Activated T-cell treated with anti-CD3 and anti-CD28 coated beads, Interleukin-2, amount 50 U/mL, for 48 hours (primary cell): ENCODE measurements at regions not wholly inside any gene's neighbourhood (a gene's known extent, or its start where the extent isn't known, plus 50 kb on each side); places are given as distances from the start of the nearest gene placed in this dataset.
"Not testable (repeated sequence)": the region's sequence is repeated elsewhere in the genome, so short reads cannot be mapped to it uniquely, and the experiment has no call there.

ENCODE experiments used
- DNase-seq, 2 experiments: peaks; one replicate each; pipeline ENCODE4 v3.0.0-alpha.2; 2020

DNA sequence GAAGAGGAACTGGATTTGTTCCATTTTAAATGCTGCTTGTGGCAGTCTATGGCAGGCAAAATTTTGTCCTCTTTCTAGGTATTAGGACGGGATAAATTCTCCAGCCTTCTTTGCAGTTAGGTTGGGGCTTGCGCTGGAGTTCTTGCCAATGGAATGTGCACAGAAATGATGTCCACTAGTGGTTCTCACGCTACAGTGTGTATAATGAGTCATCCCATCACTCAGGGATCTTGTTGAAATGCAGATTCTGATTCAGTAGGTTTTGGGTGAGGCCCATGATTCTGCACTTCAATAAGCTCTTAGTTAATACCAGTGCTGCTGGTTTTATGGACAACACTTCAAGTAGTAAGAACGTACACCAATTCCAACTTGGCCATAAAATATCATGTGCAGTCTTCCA is 317.6 kb upstream of the KLF4 start:
- no peak for DNase-seq

DNA sequence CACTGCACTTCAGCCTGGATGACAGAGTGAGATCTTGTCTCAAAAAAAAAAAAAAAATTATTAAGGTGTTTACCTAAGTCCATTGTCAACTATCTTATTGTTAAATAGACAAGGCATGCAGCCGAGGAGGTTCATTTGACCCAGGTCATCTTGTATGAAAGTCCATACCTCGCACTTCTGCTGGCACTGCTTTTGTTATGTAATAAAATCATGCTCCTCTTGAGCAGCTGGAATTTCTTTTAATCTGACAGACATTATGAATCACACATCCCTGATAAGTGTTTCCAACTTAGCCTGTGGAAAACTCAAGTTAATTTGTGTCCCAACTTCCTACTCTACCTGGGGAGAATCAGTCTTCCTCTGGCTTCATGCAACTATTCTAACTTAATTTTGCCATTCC is 315.6 kb upstream of the KLF4 start:
- no peak for DNase-seq

DNA sequence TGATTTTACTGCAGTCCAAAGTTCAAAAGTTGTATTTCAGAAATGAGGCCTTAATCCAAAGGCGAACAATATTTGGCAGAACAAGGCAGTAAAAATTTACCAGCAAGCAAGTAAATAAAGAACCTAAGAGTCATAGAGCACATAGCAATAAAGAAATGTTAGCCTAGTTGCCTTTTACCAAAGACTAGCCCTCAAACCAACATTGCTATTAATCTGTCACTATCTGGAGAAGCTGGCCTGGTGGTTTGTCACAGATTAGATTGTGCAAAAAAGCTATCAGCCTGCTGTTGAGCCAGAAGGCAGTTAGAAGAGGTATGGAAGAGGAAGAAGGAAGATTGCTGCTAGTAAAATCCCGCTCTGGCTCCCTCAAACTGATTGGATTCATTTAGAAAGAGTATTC is 304.7 kb upstream of the KLF4 start:
- no peak for DNase-seq

DNA sequence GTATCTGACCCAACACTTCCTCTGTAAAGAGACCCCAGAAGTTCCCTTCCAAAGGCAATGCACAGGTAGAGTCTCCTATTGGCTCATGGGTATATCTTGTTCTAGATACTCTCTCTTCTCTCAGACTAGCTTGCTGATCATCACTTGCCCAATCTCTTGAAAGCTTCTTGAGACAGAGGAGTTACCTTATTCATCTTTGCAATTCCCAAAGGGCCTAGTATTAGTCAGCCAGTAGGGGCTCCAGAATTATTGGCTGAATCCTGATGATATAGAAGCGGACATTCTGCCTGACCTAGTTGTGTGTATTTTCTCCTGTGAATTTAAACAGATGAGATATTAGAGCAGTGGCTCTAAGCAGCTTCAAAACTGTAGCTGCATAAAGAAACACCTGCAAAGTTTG is 304.0 kb upstream of the KLF4 start:
- DNase-seq, result no peak

DNA sequence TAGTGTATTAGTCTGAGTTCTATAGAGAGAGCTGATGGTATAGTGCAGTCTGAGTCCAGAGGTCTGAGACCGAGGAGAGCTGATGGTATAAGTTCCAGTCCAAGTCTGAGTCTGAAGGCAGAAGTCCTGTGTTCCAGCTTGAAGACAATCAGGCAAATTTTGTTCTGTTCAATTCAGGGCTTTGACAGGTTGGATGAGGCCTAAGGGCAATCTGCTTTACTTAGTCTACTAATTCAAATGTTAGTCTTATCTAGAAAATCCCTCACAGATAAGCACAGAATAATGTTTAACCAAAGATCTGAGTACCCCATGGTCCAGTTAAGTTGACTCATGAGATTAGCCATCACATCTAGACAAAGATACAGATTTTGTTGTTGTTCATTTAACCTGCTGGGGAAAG is 303.0 kb upstream of the KLF4 start:
- DNase-seq, result no peak

DNA sequence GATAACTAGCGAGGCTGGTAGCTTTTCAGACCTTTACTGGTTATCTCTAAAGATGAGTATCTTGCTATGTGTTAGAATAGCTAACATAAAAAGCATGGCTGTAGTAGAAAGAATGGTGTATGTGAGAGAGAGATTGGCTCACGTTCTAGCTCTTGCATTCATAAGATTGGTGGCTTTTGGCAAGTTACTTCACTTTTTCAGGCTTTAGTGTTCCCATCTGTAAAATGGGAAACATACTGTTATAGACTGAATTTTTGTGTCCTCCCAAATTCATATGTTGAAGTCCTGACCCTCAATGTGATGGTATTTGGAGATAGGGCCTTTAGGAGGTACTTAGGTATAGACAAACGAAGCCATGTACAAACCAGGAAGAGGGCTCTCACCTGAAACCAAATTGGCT is 302.4 kb upstream of the KLF4 start:
- no peak for DNase-seq

DNA sequence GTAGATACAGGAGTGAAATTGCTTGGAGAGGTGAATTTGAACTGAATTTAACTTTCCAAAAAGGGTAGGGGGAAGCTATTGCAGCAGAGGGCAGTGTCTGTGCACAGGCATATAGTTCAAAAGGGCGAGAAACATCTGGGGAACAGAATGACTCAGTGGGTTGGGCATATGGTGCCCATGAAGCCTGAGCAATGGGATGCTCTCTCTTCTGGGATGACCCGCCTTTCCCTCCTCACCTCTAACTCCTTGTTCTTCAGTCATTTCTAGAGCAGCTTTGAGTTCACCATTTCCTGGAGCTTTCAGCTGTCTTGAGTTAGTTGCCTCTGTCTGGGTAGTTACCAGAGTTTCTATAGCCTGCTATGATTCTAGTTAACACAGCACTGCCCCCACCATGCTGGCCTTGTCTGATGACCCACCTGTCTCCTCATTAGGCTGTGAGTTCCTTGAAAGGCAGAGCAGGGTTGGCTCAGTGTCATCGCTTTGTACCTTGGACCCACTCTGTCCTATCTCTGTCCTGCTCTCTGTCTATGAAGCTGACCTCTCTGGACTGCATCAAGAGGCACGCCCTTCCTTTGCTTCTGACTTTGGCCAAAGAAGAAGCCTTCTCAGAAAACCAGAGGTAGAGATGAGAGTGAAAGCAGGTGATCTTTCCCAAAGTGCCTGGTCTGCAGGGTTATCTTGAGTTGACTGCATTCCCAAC is 299.6 kb upstream of the KLF4 start:
- no peak for DNase-seq

DNA sequence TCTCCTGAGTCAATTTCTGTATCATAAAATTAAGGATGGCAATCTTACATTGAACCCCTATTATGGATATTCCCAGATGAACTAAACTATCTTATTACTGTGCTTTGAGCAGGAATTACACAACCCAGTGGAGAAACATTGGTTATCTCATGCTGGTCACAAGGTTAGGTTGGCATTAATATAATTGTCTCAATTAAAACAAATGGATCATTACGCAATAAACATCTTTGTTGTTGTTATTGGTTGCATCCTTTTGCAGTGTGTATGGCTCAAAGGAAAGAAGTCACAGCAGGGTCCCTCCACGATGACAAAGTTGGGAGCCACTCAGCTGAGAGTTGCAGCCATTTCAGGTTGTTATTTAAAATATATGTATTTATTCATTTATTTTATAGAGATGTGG is 297.0 kb upstream of the KLF4 start:
- no peak for DNase-seq

DNA sequence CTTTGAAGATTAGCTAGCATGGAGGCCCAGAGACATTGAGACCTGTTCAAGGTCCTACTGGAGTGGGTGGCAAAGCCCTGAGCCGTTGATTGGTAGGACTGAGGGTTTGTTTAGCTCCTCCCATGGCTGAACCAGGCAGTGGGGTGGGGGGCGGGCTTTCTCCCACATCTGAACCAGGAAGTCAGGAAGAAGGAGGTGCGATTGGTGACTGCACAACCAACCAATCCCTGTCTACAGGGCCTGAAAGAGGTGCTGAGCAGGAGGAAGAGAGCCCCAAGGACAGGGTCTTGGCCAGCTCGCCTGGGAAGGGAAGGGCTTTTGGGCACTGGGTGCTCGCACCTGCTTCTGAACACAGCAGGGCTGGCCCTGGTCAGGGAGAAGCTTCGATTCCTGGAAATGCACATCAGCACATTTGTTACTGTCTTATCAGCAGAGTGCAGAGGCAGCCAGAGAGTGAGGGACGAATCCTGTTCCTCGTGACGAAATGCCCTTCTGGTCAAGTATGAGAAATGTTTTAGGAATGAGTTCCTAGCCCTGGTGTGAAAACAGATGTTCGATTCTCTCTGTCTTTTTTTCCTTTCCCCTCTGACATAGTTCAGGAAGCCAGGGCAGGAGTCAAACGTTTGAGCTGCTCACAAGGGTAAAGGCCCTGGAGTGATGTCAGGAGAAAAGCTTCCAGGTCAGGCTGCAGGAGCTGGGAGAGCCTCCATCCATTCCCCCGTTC is 294.8 kb upstream of the KLF4 start:
- no peak for DNase-seq

DNA sequence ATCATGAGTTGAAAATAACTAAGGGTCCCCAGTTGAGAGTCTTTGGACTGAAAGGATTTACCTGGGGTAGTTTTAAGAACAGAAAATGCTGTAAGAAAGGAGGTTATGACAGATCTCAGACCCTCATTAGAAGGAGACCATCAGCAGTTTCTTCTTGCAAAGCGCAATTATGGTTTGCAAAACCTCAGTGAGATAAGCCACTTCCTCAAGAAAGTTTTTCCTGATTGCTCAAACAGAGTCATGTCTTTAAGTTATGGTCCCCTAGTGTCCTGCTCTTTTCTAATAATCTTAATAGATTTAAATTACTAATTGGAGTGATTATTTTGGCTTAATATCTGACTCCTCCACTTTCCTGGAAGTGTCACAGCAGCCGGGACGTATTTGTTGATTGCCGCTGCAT is 293.2 kb upstream of the KLF4 start:
- DNase-seq, result no peak

DNA sequence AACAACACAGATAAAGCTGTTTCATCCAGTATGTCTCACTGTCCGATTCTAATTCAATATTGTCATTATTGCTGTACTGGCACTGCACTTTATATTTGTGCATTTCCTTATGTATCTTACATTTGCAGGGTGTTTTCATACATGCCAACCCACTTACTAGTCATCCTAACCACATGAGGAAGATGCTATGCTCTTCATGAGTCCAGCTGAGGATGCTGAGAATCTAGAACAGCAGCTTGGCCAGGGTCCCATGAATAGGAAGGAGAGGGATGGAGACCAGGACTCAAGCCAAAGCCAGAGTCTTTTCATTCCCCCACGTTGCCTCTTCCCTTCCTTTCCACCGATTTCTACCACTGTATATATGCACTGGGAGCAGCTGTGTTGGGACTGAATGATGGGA is 292.8 kb upstream of the KLF4 start:
- no peak for DNase-seq

DNA sequence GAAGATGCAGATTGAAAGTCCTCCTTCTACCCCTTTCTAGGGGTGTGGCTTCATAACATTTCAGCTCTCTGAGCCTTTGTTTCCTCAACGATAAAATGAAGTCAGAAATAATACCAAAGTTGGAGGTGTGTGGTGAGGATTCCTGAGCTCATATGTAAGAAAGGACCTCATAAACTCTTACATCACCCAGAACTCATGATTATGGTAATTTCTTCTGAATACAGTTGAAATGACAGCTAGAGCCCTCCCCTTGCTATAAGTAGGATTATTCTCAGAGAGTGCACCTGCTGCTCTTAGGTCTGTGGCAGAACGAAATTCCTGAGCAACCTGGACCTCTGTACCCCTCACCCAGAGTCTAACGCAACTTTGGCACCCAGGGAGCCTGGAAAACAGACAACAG is 291.4 kb upstream of the KLF4 start:
- DNase-seq, result no peak

DNA sequence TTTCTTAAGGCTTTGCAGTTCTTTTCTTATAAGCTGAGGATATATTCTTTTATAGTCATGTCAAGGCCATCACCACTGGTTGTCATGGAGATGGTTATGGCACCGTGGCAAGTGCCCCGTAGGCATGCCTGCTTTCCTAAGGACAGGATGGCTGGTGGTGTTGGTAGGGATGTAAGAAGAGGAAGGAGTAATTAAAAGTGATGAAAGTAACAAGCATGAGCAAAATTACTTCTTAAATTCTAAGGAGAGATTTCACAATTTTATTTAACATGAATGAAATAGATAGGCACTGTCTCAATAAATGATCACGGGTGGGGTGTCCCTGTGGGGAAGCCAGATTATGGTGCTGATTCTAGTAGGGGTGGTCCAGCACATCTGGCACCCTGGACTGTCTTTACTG is 290.2 kb upstream of the KLF4 start:
- DNase-seq, result no peak

DNA sequence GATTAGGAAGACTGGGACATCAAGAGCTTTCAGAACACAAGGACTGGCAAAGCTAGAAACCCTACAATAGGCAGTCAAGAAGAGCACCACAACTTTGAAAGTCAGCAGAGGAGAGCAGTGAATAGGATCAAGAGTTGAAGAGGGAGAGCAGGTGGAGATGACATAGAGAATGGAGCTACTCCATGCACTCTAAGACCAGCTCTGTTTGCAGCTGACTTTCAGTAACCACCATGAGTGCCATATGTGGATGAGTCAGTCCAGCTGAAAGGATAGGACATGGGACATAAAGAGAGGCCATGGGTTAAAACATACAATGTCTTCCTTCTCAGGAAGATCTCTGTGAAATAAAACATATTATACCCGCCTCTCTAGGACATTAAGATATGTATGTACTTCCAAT is 289.1 kb upstream of the KLF4 start:
- DNase-seq, result no peak

DNA sequence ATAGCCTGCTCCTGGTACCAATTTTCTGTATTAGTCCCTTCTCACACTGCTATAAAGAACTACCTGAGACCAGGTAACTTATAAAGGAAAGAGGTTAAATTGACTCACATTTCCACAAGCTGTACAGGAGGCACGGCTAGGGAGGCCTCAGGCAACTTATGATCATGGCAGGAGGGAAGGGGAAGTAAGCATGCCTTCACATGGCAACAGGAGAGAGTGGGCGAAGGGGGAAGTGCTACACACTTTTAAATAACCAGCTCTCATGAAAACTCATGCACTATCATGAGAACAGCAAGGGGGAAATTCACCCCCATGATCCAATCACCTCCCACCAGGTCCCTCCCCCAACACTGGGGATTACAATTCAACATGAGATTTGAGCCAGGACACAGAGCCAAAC is 284.5 kb upstream of the KLF4 start:
- not testable (repeated sequence) for DNase-seq

DNA sequence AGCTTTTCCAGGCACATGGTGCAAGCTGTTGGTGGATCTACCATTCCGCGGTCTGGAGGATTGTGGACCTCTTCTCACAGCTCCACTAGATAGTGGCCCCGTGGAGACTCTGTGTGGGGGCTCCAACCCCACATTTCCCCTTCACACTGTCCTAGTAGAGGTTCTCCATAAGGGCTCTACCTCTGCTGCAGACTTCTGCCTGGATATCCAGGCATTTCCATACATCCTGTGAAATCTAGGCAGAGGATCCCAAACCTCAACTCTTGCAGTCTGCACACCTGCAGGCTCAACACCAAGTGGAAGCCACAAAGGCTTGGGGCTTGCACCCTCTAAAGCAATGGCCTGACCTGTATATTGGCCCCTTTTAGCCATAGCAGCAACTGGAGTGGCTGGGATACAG is 283.4 kb upstream of the KLF4 start:
- no peak for DNase-seq

DNA sequence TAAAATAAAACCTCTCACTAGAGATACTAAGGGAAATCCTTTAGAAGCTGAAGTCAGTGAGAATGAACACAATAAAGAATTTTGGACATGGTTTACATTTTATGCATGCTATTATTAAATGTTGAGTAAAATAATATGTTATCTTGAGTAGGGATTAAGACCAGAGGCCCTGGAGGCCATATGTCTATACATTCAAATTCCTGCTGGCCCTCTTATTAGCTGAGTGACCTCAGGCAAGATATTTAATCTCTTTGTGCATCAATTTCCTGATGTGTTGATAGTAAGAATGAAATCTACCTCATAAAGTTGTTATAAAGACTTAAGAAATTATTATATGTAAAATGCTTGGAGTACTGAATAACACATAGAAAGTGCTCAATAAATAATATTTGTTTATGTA is 281.1 kb upstream of the KLF4 start:
- DNase-seq, result no peak

DNA sequence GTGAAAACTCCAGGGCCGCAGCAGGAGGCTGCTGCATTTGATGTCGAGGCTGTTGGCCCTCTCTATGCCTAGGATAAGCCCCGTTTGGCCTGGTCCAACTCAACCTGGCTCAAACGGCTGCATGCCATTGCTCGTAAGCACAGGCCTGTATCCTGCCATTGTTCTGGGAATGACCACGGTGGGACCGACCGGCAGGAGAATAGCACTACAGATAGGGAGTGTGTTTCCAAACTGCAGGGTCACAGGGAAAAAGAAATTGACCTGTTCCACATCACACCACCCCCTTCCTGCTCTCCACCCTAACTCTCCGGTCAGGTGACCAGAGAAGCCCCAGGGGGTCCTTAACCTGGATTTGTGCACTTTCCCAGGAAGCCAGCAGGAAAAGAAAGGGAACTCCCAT is 278.7 kb upstream of the KLF4 start:
- DNase-seq, result no peak

DNA sequence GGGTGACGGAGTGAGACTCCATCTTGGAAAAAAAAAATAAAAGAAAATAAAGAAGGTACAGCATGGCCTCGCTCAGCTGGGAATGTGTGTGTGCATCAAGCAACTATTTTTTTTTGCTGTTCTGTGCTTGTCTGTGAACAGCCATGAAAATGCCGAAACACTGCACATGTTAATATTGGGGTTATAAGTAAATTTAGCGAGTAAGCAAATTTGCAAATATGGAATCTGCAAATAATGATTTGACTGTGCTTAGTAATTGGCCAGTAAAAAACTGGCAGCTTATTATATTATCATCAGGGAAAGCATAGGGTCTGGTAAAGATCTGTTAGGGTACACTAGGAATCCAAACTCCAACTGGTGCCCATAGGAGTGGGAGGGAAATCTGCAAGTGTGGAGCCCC is 278.1 kb upstream of the KLF4 start:
- DNase-seq, result no peak

DNA sequence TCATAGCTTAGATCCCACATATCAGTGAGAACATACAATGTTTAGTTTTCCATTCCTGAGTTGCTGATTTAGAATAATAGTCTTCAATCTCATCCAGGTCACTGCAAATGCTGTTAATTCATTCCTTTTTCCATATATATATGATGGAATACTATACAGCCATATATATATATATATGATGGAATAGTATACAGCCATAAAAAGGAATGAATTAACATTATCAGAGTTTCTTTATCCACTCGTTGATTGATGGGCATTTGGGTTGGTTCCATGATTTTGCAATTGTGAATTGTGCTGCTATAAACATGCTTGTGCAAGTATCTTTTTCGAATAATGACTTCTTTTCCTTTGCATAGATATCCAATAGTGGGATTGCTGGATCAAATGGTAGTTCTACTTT is 273.9 kb upstream of the KLF4 start:
- not testable (repeated sequence) for DNase-seq

DNA sequence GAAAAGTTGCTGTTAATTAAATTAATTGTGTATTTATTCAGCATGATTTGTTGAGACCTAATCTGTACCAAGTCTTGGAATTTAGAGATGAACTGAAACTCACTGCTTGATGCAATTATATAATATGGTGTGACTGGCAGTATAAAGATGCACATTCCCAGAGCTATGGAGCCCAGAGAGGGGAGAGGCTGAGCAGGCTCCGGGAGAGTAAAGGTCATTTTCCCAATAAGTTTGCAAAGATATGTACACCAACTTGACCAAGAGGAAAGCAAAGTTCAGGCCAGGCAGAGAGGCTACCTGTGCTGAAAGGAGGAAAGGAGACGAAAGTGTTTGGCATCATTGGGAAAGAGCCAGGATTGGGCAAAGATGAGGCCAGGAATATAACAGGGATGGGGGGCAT is 271.7 kb upstream of the KLF4 start:
- DNase-seq, result no peak

DNA sequence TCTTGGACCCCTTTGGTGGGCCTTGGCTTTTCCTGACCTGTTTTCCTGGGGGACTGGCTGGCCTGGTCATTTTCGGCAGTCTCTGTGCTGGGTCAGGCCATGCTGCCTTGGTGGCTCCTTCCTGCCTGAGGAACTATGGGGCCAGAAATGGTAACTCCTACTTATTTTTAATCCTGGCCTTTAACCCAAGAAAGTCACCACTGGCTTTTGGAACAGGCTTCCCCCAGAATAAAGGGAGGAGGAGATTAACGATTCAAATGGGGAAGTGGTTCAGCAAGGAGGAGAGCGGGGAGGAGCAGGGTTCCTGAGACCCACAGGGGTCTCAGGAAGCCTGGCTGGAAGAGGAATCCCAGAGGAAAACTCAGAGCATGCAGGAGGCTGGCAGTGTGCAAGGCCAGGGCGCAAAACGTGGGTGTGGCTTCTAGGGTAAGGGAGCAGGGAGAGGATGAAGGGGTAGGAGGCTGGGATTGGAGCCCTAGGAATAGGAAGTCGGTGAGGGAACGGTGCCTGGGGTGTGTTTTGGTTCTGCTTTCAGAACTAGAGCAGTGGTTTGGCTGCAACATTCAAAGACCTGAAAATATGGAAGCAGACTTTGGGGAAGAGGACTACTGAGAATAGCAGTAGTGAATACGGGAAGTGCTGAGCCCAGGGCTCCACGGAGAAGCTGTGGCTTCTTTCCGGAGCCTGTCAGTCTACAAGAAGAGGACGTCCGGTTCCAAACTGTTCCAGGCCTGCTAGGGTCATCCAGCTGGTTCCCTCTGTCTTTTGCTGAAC is 271.1 kb upstream of the KLF4 start:
- DNase-seq, result no peak

DNA sequence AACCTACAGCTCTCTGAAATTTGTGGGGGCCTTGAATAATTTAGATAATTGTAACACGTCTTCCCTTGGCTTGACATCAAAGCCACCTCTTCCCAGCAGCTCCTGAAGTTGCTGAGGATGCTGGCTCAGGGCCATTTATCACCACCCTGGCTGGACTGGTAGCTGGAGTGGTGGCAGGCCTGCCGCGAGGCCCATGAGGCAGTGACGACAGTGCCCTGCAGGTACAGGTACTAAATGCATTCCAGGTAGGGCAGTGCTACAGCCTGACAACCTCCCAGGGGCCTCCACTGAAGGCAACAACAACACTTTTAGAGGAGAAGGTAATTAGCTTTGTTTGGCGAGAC is 270.2 kb upstream of the KLF4 start:
- no peak for DNase-seq
